Endothelial cell of umbilical vein (primary cell): ENCODE measurements at regions not wholly inside any gene's neighbourhood (a gene's known extent, or its start where the extent isn't known, plus 50 kb on each side); places are given as distances from the start of the nearest gene placed in this dataset.

Source experiments
- BruUV-seq: library from RNA; stranded (reverse); fragments of 400-500 nt; replicated peaks from 2 replicates; lab custom pipeline; 2021; lab: Mats Ljungman, UMichigan
- CTCF ChIA-PET: fragments of 300-600, 350-600 bp; sonication (Branson Sonifier 250); formaldehyde crosslinking; loops from one replicate; lab custom pipeline; 2021; ENCODE audit warnings: antibody characterized with exemption, inconsistent platforms; lab: Charles Lee
- POLR2A ChIA-PET: fragments of 300-600, 350-600 bp; sonication (Branson Sonifier 250); formaldehyde crosslinking; loops from one replicate; lab custom pipeline; 2021; ENCODE audit warnings: antibody characterized with exemption, inconsistent platforms; lab: Charles Lee
- DNase-seq: peaks from one replicate; pipeline ENCODE4 v3.0.0-alpha.2; 2011; ENCODE audit warnings: low read depth, low spot score
- FAIRE-seq: peaks from 2 replicates; lab custom pipeline; 2011; peaks lifted over from hg19 to GRCh38; lab: Jason Lieb, UNC
- H2AFZ ChIP-seq: 2 replicates; pipeline ENCODE4 v1.6.0; 2012; ENCODE audit warnings: low read depth, low read length, control low read depth, inconsistent platforms
- H3K27ac ChIP-seq: 2 replicates; pipeline ENCODE4 v1.5.1; 2011; ENCODE audit warnings: low read depth, mild to moderate bottlenecking, control low read depth, low read length, moderate library complexity; ENCODE audit not compliant: insufficient read depth
- H3K27me3 ChIP-seq, 2 experiments: 2 replicates each; pipeline versions ENCODE4 v1.6.0 to v1.6.1; 2011; ENCODE audit warnings: low read length in 2 of 2, mixed read lengths in 1 of 2; ENCODE audit not compliant: control insufficient read depth in 2 of 2, insufficient read depth in 2 of 2
- H3K36me3 ChIP-seq, 2 experiments: 2 replicates in 1 of 2; 3 replicates in 1 of 2; pipeline ENCODE4 v1.5.1; 2011; ENCODE audit warnings: low read length in 2 of 2, mild to moderate bottlenecking in 1 of 2, moderate library complexity in 1 of 2; ENCODE audit not compliant: control insufficient read depth in 2 of 2, insufficient read depth in 2 of 2; ENCODE audit errors: extremely low read depth in 1 of 2
- H3K4me1 ChIP-seq: 3 replicates; pipeline ENCODE4 v1.5.1; 2011; ENCODE audit warnings: mild to moderate bottlenecking, low read length; ENCODE audit not compliant: control insufficient read depth, insufficient read depth; ENCODE audit errors: extremely low read depth
- H3K4me2 ChIP-seq: 2 replicates; pipeline ENCODE4 v1.6.1; 2011; ENCODE audit warnings: low read length, control low read depth, mixed read lengths; ENCODE audit not compliant: insufficient read depth
- H3K4me3 ChIP-seq, 3 experiments: fragments of 200-600 bp in 1 of 3; sonication (generic), shearing (Covaris generic) in 1 of 3; replicated peaks in 1 of 3; 2 replicates each; pipeline ENCODE4 v1.5.1; 2011 to 2016; ENCODE audit warnings: control low read depth in 3 of 3, low read length in 3 of 3, mild to moderate bottlenecking in 2 of 3, inconsistent platforms in 1 of 3, low read depth in 1 of 3, moderate library complexity in 1 of 3; ENCODE audit not compliant: insufficient read depth in 1 of 3
- H3K79me2 ChIP-seq: 2 replicates; pipeline ENCODE4 v1.6.0; 2012; ENCODE audit warnings: low read length, inconsistent platforms; ENCODE audit not compliant: control insufficient read depth, insufficient read depth
- H3K9ac ChIP-seq: replicated peaks from 2 replicates; pipeline ENCODE3; 2011; ENCODE audit warnings: low read length, control low read depth; ENCODE audit not compliant: insufficient read depth; ENCODE audit errors: extremely low read depth
- H3K9me1 ChIP-seq: replicated peaks from 3 replicates; pipeline ENCODE4 v1.6.0; 2011; ENCODE audit warnings: mild to moderate bottlenecking, low read length; ENCODE audit not compliant: control insufficient read depth, insufficient read depth; ENCODE audit errors: extremely low read depth
- H3K9me3 ChIP-seq: replicated peaks from 2 replicates; pipeline ENCODE4 v1.5.1; 2012; ENCODE audit warnings: low read length, inconsistent platforms; ENCODE audit not compliant: control insufficient read depth, insufficient read depth
- H4K20me1 ChIP-seq: replicated peaks from 2 replicates; pipeline ENCODE3; 2011; ENCODE audit warnings: mild to moderate bottlenecking, low read length; ENCODE audit not compliant: control insufficient read depth, insufficient read depth; ENCODE audit errors: extremely low read depth
- EZH2 ChIP-seq: IDR thresholded peaks from 2 replicates; pipeline ENCODE4 v1.6.1; 2012; ENCODE audit warnings: borderline replicate concordance, low read depth, mild to moderate bottlenecking, moderate library complexity, low read length, inconsistent platforms; ENCODE audit not compliant: severe bottlenecking
- FOS ChIP-seq: IDR thresholded peaks from 2 replicates; pipeline ENCODE4 v1.6.1; 2011; ENCODE audit warnings: mild to moderate bottlenecking, low read length, moderate library complexity, borderline replicate concordance; ENCODE audit not compliant: insufficient read depth
- GATA2 ChIP-seq: IDR thresholded peaks from 2 replicates; pipeline ENCODE4 v1.7.0; 2011; ENCODE audit warnings: low read depth, mild to moderate bottlenecking, moderate library complexity, mixed read lengths, low read length; ENCODE audit not compliant: insufficient read length, insufficient read depth
- JUN ChIP-seq: IDR thresholded peaks from 2 replicates; pipeline ENCODE4 v1.6.1; 2011; ENCODE audit warnings: borderline replicate concordance, low read depth; ENCODE audit not compliant: insufficient read length, insufficient read depth
- MAX ChIP-seq: IDR thresholded peaks from 2 replicates; pipeline ENCODE4 v1.6.1; 2011; ENCODE audit not compliant: insufficient read depth, insufficient read length
- MYC ChIP-seq: IDR thresholded peaks from one replicate; pipeline ENCODE4 v1.6.1; 2011; ENCODE audit warnings: mild to moderate bottlenecking, low read depth, low read length
- POLR2A ChIP-seq: IDR thresholded peaks from 2 replicates; pipeline ENCODE4 v1.6.1; 2012; ENCODE audit warnings: low read depth, mild to moderate bottlenecking, control low read depth, low read length
- POLR2AphosphoS5 ChIP-seq: IDR thresholded peaks from 2 replicates; pipeline ENCODE4 v1.6.1; 2012; ENCODE audit warnings: low read depth, mild to moderate bottlenecking, control low read depth, low read length, moderate library complexity; ENCODE audit not compliant: insufficient read depth
- dilution Hi-C: fragments of 300-500 bp; cut with MboI; formaldehyde crosslinking; loops from one replicate; pipeline ENCODE4 v1.15.0; 2019; ENCODE audit warnings: low sequenced_read_pairs; ENCODE audit not compliant: extremely low pct_ligation_motif_present
- intact Hi-C: fragments of 100-400 bp; cut with micrococcal nuclease; formaldehyde crosslinking; loops from one replicate; pipeline ENCODE4 v1.10.0; 2022
- TF ChIP-seq, protein P1 (sequence below), 2 donors: IDR thresholded peaks; 1 replicate in 1 of 2; 2 replicates in 1 of 2; pipeline ENCODE4 v1.5.1; 2011; ENCODE audit warnings: low read length in 2 of 2, mild to moderate bottlenecking in 2 of 2, moderate library complexity in 2 of 2, control low read depth in 1 of 2, inconsistent platforms in 1 of 2, low read depth in 1 of 2; ENCODE audit not compliant: insufficient read depth in 1 of 2; ENCODE audit errors: extremely low read depth in 1 of 2

DNA sequence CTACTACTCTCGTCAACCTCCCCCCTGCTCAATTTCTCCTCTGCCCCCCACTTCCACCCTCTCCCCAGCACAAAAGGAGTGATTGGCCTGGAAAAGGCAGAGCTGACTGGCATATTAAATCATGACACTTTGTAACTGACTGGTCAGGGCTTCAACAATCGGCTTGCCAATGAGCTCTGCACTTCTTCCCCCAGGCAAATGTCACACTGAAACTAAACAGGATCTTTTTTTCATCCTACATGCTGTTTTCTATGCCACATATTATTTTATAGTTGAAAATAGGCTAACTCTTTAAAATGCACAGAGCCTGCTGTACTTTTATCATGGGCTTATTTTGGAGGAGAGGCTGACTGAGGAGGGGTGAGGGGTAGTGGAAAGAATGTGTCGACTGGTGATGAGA, 295.2 kb downstream of the TCF7L2 start:
- BruUV-seq, result no TSS peak
- H2AFZ ChIP-seq, result no peak overlapping the region
- H3K4me1 ChIP-seq, result no peaks in the 10 kb centered on the region
- H3K36me3 ChIP-seq, result no peaks in the 10 kb centered on the region
- no peaks in the 10 kb centered on the region for H3K27me3 ChIP-seq
- H4K20me1 ChIP-seq, result no peaks in the 10 kb centered on the region
- DNase-seq, result no peak
- ChIA-PET CTCF (no interaction called here), POLR2A (interaction anchor here (0.5 kb wide), 1 partner anchor 35 kb away, joined by 10 read pairs; no protein-coding TSS in a partner anchor)
- H3K9me3 ChIP-seq, result no peaks in the 10 kb centered on the region
- FAIRE-seq, result no peak
- dilution Hi-C loops, result no loop called here
- TF ChIP-seq, protein P1, sequence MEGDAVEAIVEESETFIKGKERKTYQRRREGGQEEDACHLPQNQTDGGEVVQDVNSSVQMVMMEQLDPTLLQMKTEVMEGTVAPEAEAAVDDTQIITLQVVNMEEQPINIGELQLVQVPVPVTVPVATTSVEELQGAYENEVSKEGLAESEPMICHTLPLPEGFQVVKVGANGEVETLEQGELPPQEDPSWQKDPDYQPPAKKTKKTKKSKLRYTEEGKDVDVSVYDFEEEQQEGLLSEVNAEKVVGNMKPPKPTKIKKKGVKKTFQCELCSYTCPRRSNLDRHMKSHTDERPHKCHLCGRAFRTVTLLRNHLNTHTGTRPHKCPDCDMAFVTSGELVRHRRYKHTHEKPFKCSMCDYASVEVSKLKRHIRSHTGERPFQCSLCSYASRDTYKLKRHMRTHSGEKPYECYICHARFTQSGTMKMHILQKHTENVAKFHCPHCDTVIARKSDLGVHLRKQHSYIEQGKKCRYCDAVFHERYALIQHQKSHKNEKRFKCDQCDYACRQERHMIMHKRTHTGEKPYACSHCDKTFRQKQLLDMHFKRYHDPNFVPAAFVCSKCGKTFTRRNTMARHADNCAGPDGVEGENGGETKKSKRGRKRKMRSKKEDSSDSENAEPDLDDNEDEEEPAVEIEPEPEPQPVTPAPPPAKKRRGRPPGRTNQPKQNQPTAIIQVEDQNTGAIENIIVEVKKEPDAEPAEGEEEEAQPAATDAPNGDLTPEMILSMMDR (IDR thresholded peaks at IDR 0.05; ENCODE audit: extremely low read depth in 1 of 2, insufficient read depth in 1 of 2, low read depth in 1 of 2, low read length in 2 of 2), result no peak
- TF ChIP-seq POLR2AphosphoS5 (no peak), GATA2 (no peak), MYC (no peak), MAX (no peak), EZH2 (no peak), POLR2A (no peak), FOS (no peak), JUN (no peak)
- no peak overlapping the region for H3K9ac ChIP-seq
- H3K9me1 ChIP-seq, result no peaks in the 10 kb centered on the region
- no peaks in the 10 kb centered on the region for H3K79me2 ChIP-seq
- no peak overlapping the region for H3K4me2 ChIP-seq
- no peak overlapping the region for H3K27ac ChIP-seq
- H3K4me3 ChIP-seq, result no peak overlapping the region
- intact Hi-C loops, result no loop called here
